IgD-negative memory B cell (primary cell): ENCODE measurements at regions not wholly inside any gene's neighbourhood (a gene's known extent, or its start where the extent isn't known, plus 50 kb on each side); places are given as distances from the start of the nearest gene placed in this dataset.
"Not testable (repeated sequence)": the region's sequence is repeated elsewhere in the genome, so short reads cannot be mapped to it uniquely, and the experiment has no call there.

Experiments
- H3K27ac Mint-ChIP-seq, 3 donors: one replicate each; pipeline ENCODE4 v1.8.0; 2020 to 2022; ENCODE audit warnings: mild to moderate bottlenecking in 3 of 3, mixed read lengths in 3 of 3, moderate library complexity in 1 of 3
- H3K27me3 Mint-ChIP-seq: one replicate; pipeline ENCODE4 v1.8.0; 2021; ENCODE audit warnings: mixed read lengths
- H3K36me3 Mint-ChIP-seq: one replicate; pipeline ENCODE4 v1.8.0; 2020; ENCODE audit warnings: mild to moderate bottlenecking, mixed read lengths
- H3K4me1 Mint-ChIP-seq, 3 donors: one replicate each; pipeline ENCODE4 v1.8.0; 2020 to 2022; ENCODE audit warnings: mixed read lengths in 3 of 3, mild to moderate bottlenecking in 1 of 3
- H3K4me3 Mint-ChIP-seq, 4 donors: one replicate each; pipeline ENCODE4 v1.8.0; 2020 to 2022; ENCODE audit warnings: mild to moderate bottlenecking in 4 of 4, mixed read lengths in 4 of 4, moderate library complexity in 3 of 4
- H3K9me3 Mint-ChIP-seq, 3 donors: one replicate each; pipeline ENCODE4 v1.8.0; 2020 to 2021; ENCODE audit warnings: mixed read lengths in 3 of 3, mild to moderate bottlenecking in 1 of 3

DNA sequence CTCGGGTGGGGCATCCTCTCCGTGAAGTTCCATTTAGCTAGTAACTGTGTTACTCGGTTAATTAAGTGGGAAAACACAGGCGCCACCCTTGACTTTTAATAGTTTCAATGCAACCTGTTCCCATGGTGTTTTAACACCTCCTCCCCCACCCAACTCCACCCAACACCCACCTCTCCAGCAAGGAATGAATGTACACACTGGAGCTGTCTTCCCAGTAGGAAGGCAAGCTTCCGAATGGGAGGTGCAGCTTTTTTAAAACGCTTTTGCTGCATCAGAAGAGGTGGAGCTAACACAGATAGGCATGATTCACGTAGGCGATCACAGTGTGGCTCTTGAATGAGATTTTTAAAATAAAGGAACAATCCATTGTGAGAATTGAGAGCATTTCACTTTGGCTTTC is 73.8 kb upstream of the AGAP1 start:
- no peak overlapping the region for H3K4me3 Mint-ChIP-seq

DNA sequence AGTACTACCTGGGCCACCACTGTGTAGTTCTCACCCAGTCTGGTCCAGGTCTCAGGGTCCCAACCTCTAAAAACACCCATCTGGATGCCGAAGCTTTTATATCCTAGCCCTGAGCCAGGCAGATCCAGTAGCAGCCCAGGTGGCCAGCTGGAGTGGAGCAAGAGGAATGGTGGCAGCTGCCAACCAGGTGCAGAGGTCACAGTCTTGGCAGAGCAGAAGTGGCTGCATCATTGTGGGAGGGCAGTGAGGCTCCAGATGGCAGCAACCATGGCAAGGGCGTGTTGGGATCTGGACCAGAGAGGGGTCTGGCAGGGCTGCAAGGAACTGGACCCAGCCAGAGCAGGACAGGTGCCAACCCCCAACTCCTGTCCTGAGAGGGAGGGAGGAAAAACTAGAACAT is 72.2 kb upstream of the AGAP1 start:
- Mint-ChIP-seq H3K27me3 (no peaks in the 10 kb centered on the region), H3K4me3 (no peak overlapping the region), H3K4me1 (no peaks in the 10 kb centered on the region), H3K36me3 (no peaks in the 10 kb centered on the region), H3K27ac (no peak overlapping the region), H3K9me3 (peaks cover 0 to 4% (median 2%) of the 10 kb centered on the region in 3 donors)

More for the DNA sequence above, 73.8 kb upstream of the AGAP1 start:
- Mint-ChIP-seq H3K36me3 (no peaks in the 10 kb centered on the region), H3K4me1 (no peaks in the 10 kb centered on the region), H3K27ac (no peak overlapping the region), H3K27me3 (no peaks in the 10 kb centered on the region), H3K9me3 (peaks cover 0 to 4% (median 2%) of the 10 kb centered on the region in 3 donors)

DNA sequence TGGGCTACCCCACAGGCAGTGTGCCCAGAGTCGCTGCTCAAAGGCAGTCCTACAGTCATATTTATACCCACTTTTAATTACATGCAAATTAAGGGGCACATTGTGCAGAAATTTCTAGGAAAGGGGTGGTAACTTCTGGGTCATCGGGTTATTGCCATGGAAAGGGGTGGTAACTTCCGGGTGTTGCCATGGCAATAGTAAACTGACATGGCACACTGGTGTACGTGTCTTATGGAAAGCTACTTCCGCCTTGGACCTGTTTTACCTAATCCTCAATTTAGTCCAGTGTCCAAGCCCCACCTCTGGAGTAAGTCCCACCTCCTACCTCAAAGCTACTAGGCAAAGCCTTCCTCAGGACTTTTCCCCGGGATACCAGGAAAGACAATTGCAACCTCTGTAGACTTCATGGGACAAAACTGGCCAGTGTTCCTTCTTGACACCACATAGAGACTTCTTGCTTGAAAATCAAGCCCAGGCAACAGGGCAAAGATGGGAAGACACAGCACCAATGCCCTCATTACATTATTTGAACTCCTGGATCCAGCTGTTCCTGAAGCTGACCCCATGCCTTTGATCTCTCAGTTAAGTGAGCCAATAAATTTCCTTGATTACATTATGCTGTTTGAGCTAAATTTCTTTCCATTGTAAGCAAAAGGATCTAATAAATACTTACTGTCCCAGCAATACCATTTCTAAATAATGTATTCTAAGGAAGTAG is 63.3 kb upstream of the AGAP1 start:
- Mint-ChIP-seq H3K4me3 (no peak overlapping the region), H3K27ac (no peak overlapping the region), H3K9me3 (peaks cover 0 to 5% (median 0%) of the 10 kb centered on the region in 3 donors), H3K27me3 (no peaks in the 10 kb centered on the region), H3K4me1 (no peaks in the 10 kb centered on the region), H3K36me3 (no peaks in the 10 kb centered on the region)

DNA sequence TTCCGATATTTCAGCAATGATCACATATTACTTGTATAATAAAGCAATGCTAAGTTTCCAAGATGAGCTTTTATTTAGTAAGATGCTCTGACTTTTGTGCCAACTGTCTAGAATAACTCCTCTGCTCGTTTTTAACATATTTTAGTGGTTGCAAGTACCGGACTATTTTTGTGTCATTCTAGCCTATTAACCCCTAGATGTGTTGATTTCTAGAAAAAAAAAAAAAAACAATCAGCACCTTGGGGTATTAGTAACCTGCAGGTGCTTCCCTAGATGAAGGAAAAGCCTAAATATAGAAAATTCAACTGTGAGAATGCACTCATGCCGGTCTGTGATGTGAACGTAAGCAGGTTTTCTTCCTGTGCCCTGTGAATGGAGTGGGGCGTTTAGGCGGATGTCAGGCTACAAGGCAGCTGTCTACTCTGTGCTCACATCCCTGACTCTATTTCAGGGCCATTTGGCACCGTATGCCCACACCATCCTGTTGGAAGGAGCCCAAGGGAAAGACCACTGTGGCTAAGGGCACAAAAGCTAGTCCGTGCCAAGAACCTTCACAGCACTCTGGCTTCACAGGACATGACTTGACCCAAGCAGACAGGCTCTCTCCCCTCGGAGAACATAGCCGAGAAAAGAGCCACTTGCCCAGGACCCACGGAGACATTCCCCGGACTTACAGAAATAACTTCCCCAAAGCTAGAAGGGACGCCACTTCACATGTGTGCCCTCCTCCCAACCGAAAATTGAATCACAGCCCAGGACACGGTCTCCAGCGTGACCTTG is 60.9 kb upstream of the AGAP1 start:
- H3K36me3 Mint-ChIP-seq, result no peaks in the 10 kb centered on the region
- peaks cover 0 to 5% (median 3%) of the 10 kb centered on the region in 3 donors for H3K9me3 Mint-ChIP-seq
- no peak overlapping the region for H3K4me3 Mint-ChIP-seq
- no peaks in the 10 kb centered on the region for H3K27me3 Mint-ChIP-seq
- no peaks in the 10 kb centered on the region for H3K4me1 Mint-ChIP-seq
- no peak overlapping the region for H3K27ac Mint-ChIP-seq

DNA sequence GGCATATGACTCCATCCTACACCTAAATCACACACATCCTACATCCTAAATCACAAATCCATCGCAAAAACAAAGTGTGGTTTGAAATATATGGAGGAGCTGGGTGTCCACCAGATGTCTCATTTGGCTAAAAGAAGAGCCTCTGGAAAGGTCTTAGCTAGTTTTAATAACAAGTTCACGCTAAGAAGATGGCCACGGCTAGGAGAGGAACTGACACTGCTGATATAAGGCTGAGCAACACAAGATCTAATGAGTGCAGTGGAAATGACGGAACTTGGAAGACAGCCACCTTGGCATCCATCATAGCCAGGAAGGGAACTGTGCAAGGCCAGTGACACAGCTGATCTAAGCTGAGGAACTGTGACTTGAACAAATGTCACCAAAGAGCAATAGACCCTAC is 60.0 kb upstream of the AGAP1 start:
- Mint-ChIP-seq H3K9me3 (peaks cover 0 to 5% (median 3%) of the 10 kb centered on the region in 3 donors), H3K27ac (no peak overlapping the region), H3K27me3 (no peaks in the 10 kb centered on the region), H3K4me1 (no peaks in the 10 kb centered on the region), H3K36me3 (no peaks in the 10 kb centered on the region), H3K4me3 (no peak overlapping the region)

DNA sequence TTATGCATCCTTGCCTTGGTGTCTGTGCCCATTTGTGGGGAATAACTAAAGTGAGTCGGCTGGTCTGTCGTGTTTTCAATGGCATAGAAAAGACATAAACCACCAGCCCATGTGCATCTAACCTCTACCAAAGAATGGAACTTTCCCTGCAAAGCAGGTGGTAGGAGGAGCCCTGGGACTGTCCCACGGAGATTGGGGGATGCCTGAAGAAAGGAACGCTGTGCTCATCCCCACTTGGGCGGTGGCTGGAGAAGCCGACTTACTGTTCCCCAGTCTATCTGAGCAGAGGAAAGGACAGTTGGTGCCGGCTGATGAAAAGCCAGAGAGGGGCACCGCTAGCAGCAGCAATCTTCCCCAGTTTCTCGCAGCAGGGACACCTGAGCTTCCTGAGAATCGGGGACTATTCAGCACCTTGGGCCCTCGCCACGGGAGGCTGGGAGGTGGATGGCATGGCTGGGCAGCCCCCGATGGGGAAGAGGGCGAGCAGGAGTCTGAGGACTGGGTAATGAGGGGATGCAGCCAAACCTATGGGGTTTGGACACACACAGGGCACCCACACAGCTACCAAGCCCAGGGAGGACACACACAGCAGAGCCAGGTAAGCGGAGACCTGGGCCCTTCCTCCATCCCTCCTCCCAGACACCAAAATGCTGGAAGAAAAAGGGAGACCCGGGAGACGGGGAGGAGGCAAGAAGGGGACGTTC is 53.7 kb upstream of the AGAP1 start:
- Mint-ChIP-seq H3K4me1 (peaks cover 0 to 2% (median 0%) of the 10 kb centered on the region in 3 donors), H3K4me3 (no peak overlapping the region), H3K9me3 (peaks cover 0 to 3% (median 2%) of the 10 kb centered on the region in 3 donors), H3K36me3 (no peaks in the 10 kb centered on the region), H3K27ac (no peak overlapping the region), H3K27me3 (no peaks in the 10 kb centered on the region)

DNA sequence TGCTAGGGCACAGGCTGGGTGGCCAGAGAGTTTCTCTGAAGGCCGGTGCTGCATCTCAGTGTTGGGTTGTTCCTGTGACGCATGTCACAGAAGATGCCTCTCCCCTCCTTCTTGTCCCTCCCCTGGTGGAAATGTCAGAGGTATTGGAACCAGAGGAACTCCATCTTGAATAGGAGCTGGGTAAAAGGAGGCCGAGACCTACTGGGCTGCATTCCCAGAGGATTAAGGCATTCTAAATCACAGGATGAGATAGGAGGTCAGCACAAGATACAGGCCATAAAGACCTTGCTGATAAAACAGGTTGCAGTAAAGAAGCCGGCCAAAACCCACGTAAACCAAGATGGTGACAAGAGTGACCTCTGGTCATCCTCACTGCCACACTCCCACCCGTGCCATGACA is 50.3 kb upstream of the AGAP1 start:
- H3K36me3 Mint-ChIP-seq, H3K27me3 Mint-ChIP-seq, H3K27ac Mint-ChIP-seq: not testable (repeated sequence)

More for the DNA sequence above, 50.3 kb upstream of the AGAP1 start:
- not testable (repeated sequence) for H3K4me3 Mint-ChIP-seq, H3K4me1 Mint-ChIP-seq, H3K9me3 Mint-ChIP-seq
